Astrocyte of the cerebellum (primary cell): ENCODE measurements at regions not wholly inside any gene's neighbourhood (a gene's known extent, or its start where the extent isn't known, plus 50 kb on each side); places are given as distances from the start of the nearest gene placed in this dataset.

ENCODE experiments used
- DNase-seq: peaks from one replicate; pipeline ENCODE4 v3.0.0-alpha.2; 2011; ENCODE audit warnings: low read depth
- H3K4me3 ChIP-seq: 2 replicates; pipeline ENCODE4 v1.5.1; 2011; ENCODE audit warnings: mild to moderate bottlenecking, low read depth, low read length, moderate library complexity
- CTCF ChIP-seq: IDR thresholded peaks from 2 replicates; pipeline ENCODE4 v1.5.1; 2012; ENCODE audit warnings: low read length, low read depth, moderate library complexity, mild to moderate bottlenecking; ENCODE audit errors: missing control alignments
- in situ Hi-C: cut with HindIII; loops from 2 replicates; pipeline ENCODE4 v1.10.0; 2017; ENCODE audit warnings: low sequenced_read_pairs

GRCh38 chr20:19895761-19896160, 121.4 kb upstream of the NAA20 start:
- no peak overlapping the region for H3K4me3 ChIP-seq
- TF ChIP-seq CTCF, result no peak
- in situ Hi-C loops, result no loop called here
- DNase-seq, result no peak

- TF ChIP-seq CTCF, result no peak
- no peak for DNase-seq
- in situ Hi-C loops, result no loop called here
- H3K4me3 ChIP-seq, result no peak overlapping the region
These were observed 119.3 kb upstream of the NAA20 start for GRCh38 chr20:19897891-19898290.

- TF ChIP-seq CTCF, result no peak
- in situ Hi-C loops, result no loop called here
- no peak for DNase-seq
- H3K4me3 ChIP-seq, result no peak overlapping the region
These were observed 115.9 kb upstream of the NAA20 start for GRCh38 chr20:19901226-19901625.

GRCh38 chr20:19903168-19903811, 113.9 kb upstream of the NAA20 start:
- no peak for DNase-seq
- TF ChIP-seq CTCF, result no peak
- in situ Hi-C loops, result no loop called here
- H3K4me3 ChIP-seq, result no peak overlapping the region

- no peak for TF ChIP-seq CTCF
- DNase-seq, result no peak
- in situ Hi-C loops, result no loop called here
- no peak overlapping the region for H3K4me3 ChIP-seq
These were observed 109.7 kb upstream of the NAA20 start for GRCh38 chr20:19907326-19908056.

- DNase-seq, result no peak
- in situ Hi-C loops, result no loop called here
- no peak overlapping the region for H3K4me3 ChIP-seq
- no peak for TF ChIP-seq CTCF
These were observed 108.6 kb upstream of the NAA20 start for GRCh38 chr20:19908576-19908975.
